ENCODE measurements at regions not wholly inside any gene's neighbourhood (a gene's known extent, or its start where the extent isn't known, plus 50 kb on each side); places are given as distances from the start of the nearest gene placed in this dataset.

GRCh38 chr12:65616022-65616421 lies 208.3 kb upstream of the HMGA2 start:
- H3K9me3 Mint-ChIP-seq = no peaks in the 10 kb centered on the region
- H3K27ac Mint-ChIP-seq = no peak overlapping the region
- no peak for ATAC-seq (replicated peaks)
- H3K4me3 Mint-ChIP-seq = no peak overlapping the region
- no peaks in the 10 kb centered on the region for H3K4me1 Mint-ChIP-seq
- H3K27me3 Mint-ChIP-seq = peaks cover 16% of the 10 kb centered on the region
- H3K36me3 Mint-ChIP-seq (ENCODE audit: low read depth) = no peaks in the 10 kb centered on the region

GRCh38 chr12:65618588-65618987 lies 205.7 kb upstream of the HMGA2 start:
- Mint-ChIP-seq H3K36me3 (ENCODE audit: low read depth) (no peaks in the 10 kb centered on the region), H3K4me3 (no peak overlapping the region), H3K9me3 (no peaks in the 10 kb centered on the region), H3K27me3 (peaks cover 20% of the 10 kb centered on the region), H3K4me1 (no peaks in the 10 kb centered on the region), H3K27ac (no peak overlapping the region)
- ATAC-seq (replicated peaks) = no peak

GRCh38 chr12:65619018-65619417 lies 205.3 kb upstream of the HMGA2 start:
- Mint-ChIP-seq H3K36me3 (ENCODE audit: low read depth) (no peaks in the 10 kb centered on the region), H3K4me3 (no peak overlapping the region), H3K4me1 (no peaks in the 10 kb centered on the region), H3K27me3 (peaks cover 24% of the 10 kb centered on the region), H3K27ac (no peak overlapping the region), H3K9me3 (no peaks in the 10 kb centered on the region)
- ATAC-seq (replicated peaks) = no peak

- Mint-ChIP-seq H3K36me3 (ENCODE audit: low read depth) (no peaks in the 10 kb centered on the region), H3K4me3 (no peak overlapping the region), H3K9me3 (no peaks in the 10 kb centered on the region), H3K27ac (no peak overlapping the region), H3K4me1 (no peaks in the 10 kb centered on the region), H3K27me3 (peaks cover 19% of the 10 kb centered on the region)
- no peak for ATAC-seq (replicated peaks)
Observed at GRCh38 chr12:65620046-65620445, 204.2 kb upstream of the HMGA2 start.

- no peaks in the 10 kb centered on the region for H3K9me3 Mint-ChIP-seq
- no peaks in the 10 kb centered on the region for H3K36me3 Mint-ChIP-seq (ENCODE audit: low read depth)
- peaks cover 12% of the 10 kb centered on the region for H3K27me3 Mint-ChIP-seq
- no peaks in the 10 kb centered on the region for H3K4me1 Mint-ChIP-seq
- H3K4me3 Mint-ChIP-seq = no peak overlapping the region
- no peak for ATAC-seq (replicated peaks)
- H3K27ac Mint-ChIP-seq = no peak overlapping the region
Observed at GRCh38 chr12:65622056-65622455, 202.2 kb upstream of the HMGA2 start.

- ATAC-seq (replicated peaks) = no peak
- H3K27ac Mint-ChIP-seq = no peak overlapping the region
- no peaks in the 10 kb centered on the region for H3K9me3 Mint-ChIP-seq
- H3K36me3 Mint-ChIP-seq (ENCODE audit: low read depth) = no peaks in the 10 kb centered on the region
- H3K4me3 Mint-ChIP-seq = no peak overlapping the region
- H3K4me1 Mint-ChIP-seq = no peaks in the 10 kb centered on the region
- H3K27me3 Mint-ChIP-seq = peaks cover 12% of the 10 kb centered on the region
Observed at GRCh38 chr12:65623507-65623906, 200.8 kb upstream of the HMGA2 start.

- no peak overlapping the region for H3K27ac Mint-ChIP-seq
- H3K27me3 Mint-ChIP-seq = peaks cover 12% of the 10 kb centered on the region
- no peak for ATAC-seq (replicated peaks)
- no peak overlapping the region for H3K4me3 Mint-ChIP-seq
- H3K4me1 Mint-ChIP-seq = no peaks in the 10 kb centered on the region
- H3K9me3 Mint-ChIP-seq = peaks cover 3% of the 10 kb centered on the region
- H3K36me3 Mint-ChIP-seq (ENCODE audit: low read depth) = no peaks in the 10 kb centered on the region
Observed at GRCh38 chr12:65624554-65625086, 199.7 kb upstream of the HMGA2 start.

- Mint-ChIP-seq H3K36me3 (ENCODE audit: low read depth) (no peaks in the 10 kb centered on the region), H3K9me3 (peaks cover 7% of the 10 kb centered on the region), H3K4me1 (no peaks in the 10 kb centered on the region), H3K27ac (no peak overlapping the region), H3K27me3 (peaks cover 21% of the 10 kb centered on the region), H3K4me3 (no peak overlapping the region)
- ATAC-seq (replicated peaks) = no peak
Observed at GRCh38 chr12:65628061-65628460, 196.2 kb upstream of the HMGA2 start.

GRCh38 chr12:65630555-65630954 lies 193.7 kb upstream of the HMGA2 start:
- no peak for ATAC-seq (replicated peaks)
- H3K4me3 Mint-ChIP-seq = no peak overlapping the region
- H3K27me3 Mint-ChIP-seq = peaks cover 17% of the 10 kb centered on the region

GRCh38 chr12:65631621-65632111 lies 192.6 kb upstream of the HMGA2 start:
- ATAC-seq (replicated peaks) = no peak
- H3K36me3 Mint-ChIP-seq (ENCODE audit: low read depth) = no peaks in the 10 kb centered on the region
- no peaks in the 10 kb centered on the region for H3K4me1 Mint-ChIP-seq
- peaks cover 17% of the 10 kb centered on the region for H3K27me3 Mint-ChIP-seq
- H3K9me3 Mint-ChIP-seq = peaks cover 7% of the 10 kb centered on the region
- no peak overlapping the region for H3K4me3 Mint-ChIP-seq
- no peak overlapping the region for H3K27ac Mint-ChIP-seq

More at GRCh38 chr12:65630555-65630954, 193.7 kb upstream of the HMGA2 start:
- H3K9me3 Mint-ChIP-seq = peaks cover 7% of the 10 kb centered on the region
- no peaks in the 10 kb centered on the region for H3K4me1 Mint-ChIP-seq
- no peak overlapping the region for H3K27ac Mint-ChIP-seq
- no peaks in the 10 kb centered on the region for H3K36me3 Mint-ChIP-seq (ENCODE audit: low read depth)

GRCh38 chr12:65632131-65632855 lies 192.0 kb upstream of the HMGA2 start:
- no peak for ATAC-seq (replicated peaks)
- Mint-ChIP-seq H3K36me3 (ENCODE audit: low read depth) (no peaks in the 10 kb centered on the region), H3K9me3 (peaks cover 7% of the 10 kb centered on the region), H3K27me3 (peaks cover 17% of the 10 kb centered on the region), H3K4me3 (no peak overlapping the region), H3K4me1 (no peaks in the 10 kb centered on the region), H3K27ac (no peak overlapping the region)

- no peak for ATAC-seq (replicated peaks)
- Mint-ChIP-seq H3K4me3 (no peak overlapping the region), H3K27me3 (peaks cover 16% of the 10 kb centered on the region), H3K27ac (no peak overlapping the region), H3K36me3 (ENCODE audit: low read depth) (no peaks in the 10 kb centered on the region), H3K4me1 (no peaks in the 10 kb centered on the region), H3K9me3 (peaks cover 6% of the 10 kb centered on the region)
Observed at GRCh38 chr12:65634061-65634460, 190.2 kb upstream of the HMGA2 start.

GRCh38 chr12:65634626-65635331 lies 189.5 kb upstream of the HMGA2 start:
- H3K27ac Mint-ChIP-seq = no peak overlapping the region
- H3K9me3 Mint-ChIP-seq = peaks cover 2% of the 10 kb centered on the region
- no peak for ATAC-seq (replicated peaks)
- no peaks in the 10 kb centered on the region for H3K4me1 Mint-ChIP-seq
- no peaks in the 10 kb centered on the region for H3K36me3 Mint-ChIP-seq (ENCODE audit: low read depth)
- H3K4me3 Mint-ChIP-seq = no peak overlapping the region
- H3K27me3 Mint-ChIP-seq = peaks cover 12% of the 10 kb centered on the region

- H3K4me3 Mint-ChIP-seq = no peak overlapping the region
- H3K27ac Mint-ChIP-seq = no peak overlapping the region
- peaks cover 12% of the 10 kb centered on the region for H3K27me3 Mint-ChIP-seq
- ATAC-seq (replicated peaks) = no peak
- peaks cover 2% of the 10 kb centered on the region for H3K9me3 Mint-ChIP-seq
- no peaks in the 10 kb centered on the region for H3K36me3 Mint-ChIP-seq (ENCODE audit: low read depth)
- H3K4me1 Mint-ChIP-seq = no peaks in the 10 kb centered on the region
Observed at GRCh38 chr12:65636436-65636835, 187.8 kb upstream of the HMGA2 start.

GRCh38 chr12:65637150-65637549 lies 187.1 kb upstream of the HMGA2 start:
- Mint-ChIP-seq H3K27me3 (peaks cover 12% of the 10 kb centered on the region), H3K4me1 (no peaks in the 10 kb centered on the region), H3K27ac (no peak overlapping the region), H3K9me3 (peaks cover 6% of the 10 kb centered on the region), H3K36me3 (ENCODE audit: low read depth) (no peaks in the 10 kb centered on the region), H3K4me3 (no peak overlapping the region)
- ATAC-seq (replicated peaks) = no peak
